ENCODE measurements at regions not wholly inside any gene's neighbourhood (a gene's known extent, or its start where the extent isn't known, plus 50 kb on each side); places are given as distances from the start of the nearest gene placed in this dataset.

- no peak for TF ChIP-seq CTCF (IDR thresholded peaks at IDR 0.05)
Observed at GRCh38 chr17:74045608-74046280, 157.7 kb upstream of the RPL38 start.

DNA sequence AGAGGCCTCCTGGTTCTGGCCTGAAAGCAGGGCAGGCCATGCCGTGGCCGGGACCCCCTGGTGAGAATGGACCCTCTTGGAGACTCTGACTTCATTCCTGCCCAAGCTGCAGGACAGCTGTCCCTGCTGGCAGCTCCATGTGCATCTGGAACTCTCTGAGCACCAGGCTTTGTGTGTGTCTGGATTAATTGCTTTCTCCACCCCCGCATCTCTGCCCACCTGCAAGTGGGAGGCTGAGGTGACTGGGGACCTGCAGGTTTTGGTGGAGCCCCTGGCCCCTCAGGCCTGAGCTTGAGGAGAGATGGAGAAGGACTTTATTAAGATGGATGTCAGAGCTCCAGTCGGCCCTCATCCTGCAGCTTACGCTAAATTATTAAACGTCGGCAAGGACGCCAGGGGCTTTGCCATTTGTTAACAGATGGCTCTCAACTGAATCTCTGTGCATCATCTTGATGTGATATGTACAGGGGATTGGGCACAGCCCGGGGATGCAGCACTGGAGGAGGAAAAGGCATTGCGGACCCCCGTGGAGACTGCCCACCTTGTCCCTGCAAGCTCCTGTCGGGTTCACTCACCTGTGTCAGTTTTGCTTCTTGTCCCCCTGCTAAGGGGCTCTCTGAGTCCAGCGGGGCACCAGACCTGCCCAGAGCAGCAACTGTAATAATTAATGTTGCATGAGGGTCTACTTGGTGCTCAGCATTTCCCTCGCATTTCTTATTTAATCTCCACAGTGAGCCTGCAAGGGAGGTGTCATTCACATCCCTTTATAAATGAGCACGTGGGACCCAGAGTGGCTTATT lies 154.1 kb upstream of the RPL38 start:
- TF ChIP-seq CTCF (IDR thresholded peaks at IDR 0.05), result no peak
- no peak for ATAC-seq (ENCODE audit: low FRiP score)
- DNase-seq (ENCODE audit: low spot score), result no peak

More at GRCh38 chr17:74045608-74046280, 157.7 kb upstream of the RPL38 start:
- ATAC-seq (ENCODE audit: low FRiP score) (no peak), DNase-seq (ENCODE audit: low spot score) (no peak)

- no peak for DNase-seq (ENCODE audit: low spot score)
- no peak for ATAC-seq (ENCODE audit: low FRiP score)
- no peak for TF ChIP-seq CTCF (IDR thresholded peaks at IDR 0.05)
Observed at GRCh38 chr17:74049967-74050458, 153.5 kb upstream of the RPL38 start.

DNA sequence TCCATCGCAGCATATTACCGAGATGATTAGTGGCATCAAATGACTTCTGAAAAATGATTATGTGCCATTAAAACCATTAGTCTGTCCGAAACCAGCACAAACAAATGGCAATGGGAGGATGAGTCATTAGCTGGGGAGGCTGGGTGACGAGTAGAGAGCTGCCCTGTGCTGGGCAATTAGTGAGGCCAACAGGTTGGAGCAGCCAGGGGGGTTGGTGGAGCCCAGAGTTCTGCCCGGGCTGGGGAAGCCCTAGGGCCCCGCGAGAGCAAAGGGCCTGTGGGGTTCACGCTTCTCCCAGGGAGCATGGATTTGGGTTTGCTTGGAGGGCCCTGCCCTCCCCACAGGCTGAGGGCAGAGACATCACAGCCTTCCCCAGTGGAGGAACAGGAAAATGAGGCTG lies 152.1 kb upstream of the RPL38 start:
- TF ChIP-seq CTCF (IDR thresholded peaks at IDR 0.05), result no peak
- no peak for DNase-seq (ENCODE audit: low spot score)
- no peak for ATAC-seq (ENCODE audit: low FRiP score)

DNA sequence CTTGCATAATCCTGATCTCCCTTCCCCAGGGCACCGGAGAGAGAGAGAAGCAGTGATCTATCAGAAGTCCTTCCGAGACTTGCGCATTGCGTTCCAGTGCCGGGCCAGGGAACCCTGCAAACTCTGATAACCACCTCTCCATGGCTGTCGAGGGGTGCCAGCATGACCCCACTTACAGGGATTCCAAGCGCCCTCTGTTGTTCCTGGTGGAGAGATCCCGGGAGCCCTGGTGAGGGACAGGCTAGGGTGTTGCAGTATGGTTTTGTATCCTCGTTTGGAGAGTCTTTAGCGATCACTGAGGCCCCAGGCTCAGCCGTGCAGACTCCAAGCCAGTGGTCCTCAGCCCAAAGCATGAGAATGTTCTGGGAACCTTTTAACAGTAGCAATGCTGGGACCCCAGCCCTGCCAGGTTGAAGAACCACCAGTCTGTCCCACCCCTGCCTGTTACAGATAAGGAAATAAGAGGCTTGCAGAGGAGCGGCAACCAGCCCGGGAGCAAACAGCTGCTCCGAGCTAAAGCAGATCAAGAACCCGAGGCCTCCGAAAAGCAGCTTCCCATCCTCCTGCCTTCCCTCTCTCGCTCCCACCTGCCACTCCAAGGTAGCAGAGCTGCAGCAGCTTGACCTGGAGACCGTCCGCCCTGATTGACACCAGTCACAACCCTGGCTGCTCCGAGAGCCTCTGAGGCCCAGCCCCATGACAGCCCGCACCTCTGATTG lies 150.3 kb upstream of the RPL38 start:
- no peak for DNase-seq (ENCODE audit: low spot score)
- no peak for ATAC-seq (ENCODE audit: low FRiP score)
- no peak for TF ChIP-seq CTCF (IDR thresholded peaks at IDR 0.05)

GRCh38 chr17:74053712-74054078 lies 149.8 kb upstream of the RPL38 start:
- ATAC-seq (ENCODE audit: low FRiP score), result no peak
- DNase-seq (ENCODE audit: low spot score), result no peak
- TF ChIP-seq CTCF (IDR thresholded peaks at IDR 0.05), result no peak

Data from omental fat pad (tissue), 3 donors.